GM19397 (cell line): ENCODE measurements at regions not wholly inside any gene's neighbourhood (a gene's known extent, or its start where the extent isn't known, plus 50 kb on each side); places are given as distances from the start of the nearest gene placed in this dataset.

Source experiments
- ATAC-seq: cut with Tn5 transposase; IDR thresholded peaks from one replicate; pipeline ENCODE4 v1.9.1; 2021; ENCODE audit warnings: mild to moderate bottlenecking, moderate library complexity; ENCODE audit not compliant: unreplicated experiment

DNA sequence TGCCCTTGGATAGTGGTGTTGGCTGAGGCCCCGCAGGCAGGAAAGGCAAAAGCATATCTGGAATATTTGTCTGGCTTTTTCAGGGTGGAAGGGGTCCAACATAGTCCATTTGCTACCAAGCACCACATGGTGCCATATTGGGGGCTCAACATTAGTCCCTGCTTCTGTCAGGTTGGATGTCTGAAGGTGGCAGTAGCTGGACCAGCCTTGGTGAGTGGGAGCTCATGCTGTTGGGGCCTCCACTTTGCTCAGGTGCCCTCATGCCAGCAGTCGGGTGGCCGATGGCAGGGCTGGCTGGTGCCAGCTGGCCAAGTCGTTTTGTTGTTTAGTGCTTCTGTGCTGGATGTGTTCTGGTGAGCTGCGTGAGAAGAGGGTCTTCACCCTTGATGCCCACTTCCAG lies 135.3 kb downstream of the PAPOLA start:
- ATAC-seq = no peak

DNA sequence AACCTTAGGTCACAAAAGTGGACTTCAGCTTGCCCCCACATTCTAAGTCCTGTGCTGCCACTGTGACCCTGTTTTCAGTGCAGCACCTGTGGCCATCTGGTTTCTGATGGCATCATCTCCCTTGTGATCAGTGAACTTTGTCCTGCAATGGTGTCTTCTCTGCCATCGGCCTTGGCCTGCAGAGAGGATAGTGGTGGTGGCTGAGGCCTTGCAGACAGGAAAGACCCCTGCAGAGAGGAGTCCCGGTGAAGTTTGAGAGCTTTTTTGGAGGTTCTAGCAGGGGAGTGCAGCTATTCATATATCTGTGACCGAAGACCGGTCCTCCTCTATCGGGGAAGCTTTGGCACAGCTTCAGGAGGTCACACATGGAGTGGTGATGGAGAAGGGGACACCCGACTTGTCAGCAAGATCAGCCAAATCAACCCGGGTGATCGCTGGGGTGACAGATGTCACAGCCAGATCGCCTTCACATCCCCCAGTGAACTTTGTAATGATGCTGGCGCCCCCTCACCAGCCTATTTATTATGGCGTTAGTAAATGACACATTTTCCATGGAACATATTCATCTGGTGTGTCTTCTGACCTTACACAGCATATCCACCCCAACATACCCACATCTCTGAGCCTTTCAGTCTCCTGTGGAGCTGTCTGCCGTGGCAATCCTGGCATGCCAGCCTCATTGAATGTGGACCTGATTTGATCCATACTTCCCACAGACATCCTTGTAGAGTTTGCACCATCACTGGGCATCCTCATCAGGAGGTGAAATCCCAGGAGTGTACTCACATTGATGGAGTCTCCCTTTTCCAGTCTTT lies 136.1 kb downstream of the PAPOLA start:
- ATAC-seq = no peak

DNA sequence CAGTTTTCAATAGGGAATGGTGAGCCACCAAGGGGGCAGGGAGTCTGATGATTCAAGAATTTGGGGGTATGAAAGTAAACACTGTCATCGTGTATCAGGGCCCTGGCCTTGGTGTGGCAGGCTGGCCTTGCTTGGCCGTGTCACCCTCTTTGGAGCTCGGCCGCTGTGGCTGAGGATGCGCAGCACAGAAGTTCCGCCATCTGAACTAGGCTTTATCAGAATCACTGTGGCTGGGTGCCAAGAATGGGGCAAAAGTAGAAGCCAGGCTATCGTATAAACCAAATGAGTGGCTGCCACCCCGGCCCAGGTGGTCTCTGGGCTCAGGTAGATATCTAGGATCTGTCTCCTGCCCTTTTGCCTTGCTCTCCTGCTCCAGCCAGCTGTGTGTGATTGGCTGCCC lies 137.4 kb downstream of the PAPOLA start:
- no peak for ATAC-seq

DNA sequence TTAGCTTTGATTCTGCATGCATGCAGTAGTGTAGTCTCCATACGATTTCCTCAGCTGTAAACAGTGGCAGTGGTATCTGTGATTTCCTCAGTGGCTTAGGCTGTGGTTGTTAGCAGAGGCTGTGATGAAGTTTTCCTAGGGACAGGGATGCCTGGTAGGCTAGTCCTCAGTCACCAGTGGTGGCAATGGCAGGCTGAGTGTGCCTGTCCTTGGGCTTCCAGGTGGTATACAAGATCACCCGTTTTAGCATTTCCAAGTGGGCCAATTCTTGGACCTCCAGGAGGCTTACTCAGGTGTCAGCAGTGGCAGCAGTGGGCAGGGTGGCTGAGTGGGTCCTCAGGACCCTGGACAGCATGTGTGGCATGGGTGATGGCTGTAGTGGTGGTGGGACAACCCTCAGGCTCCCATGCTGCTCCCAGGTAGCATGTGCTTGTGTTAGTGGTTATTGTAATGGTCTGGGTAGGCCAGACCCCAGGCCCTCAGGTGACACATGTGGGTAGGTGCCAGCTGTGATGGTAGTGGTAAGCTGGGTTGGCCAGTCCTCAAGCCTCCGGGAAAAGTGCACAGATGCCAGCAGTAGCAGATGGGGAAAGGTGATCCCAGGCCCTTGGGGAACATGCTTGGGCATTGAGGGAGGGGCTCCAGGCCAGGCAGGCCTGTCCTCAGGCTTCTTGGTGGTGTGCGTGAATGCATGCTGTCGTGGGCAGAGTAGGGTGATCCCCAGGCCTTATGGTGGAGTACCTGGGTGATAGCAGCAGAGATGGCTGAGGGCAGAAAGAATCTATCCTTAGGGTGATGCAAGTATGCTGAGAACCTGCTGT lies 146.5 kb downstream of the PAPOLA start:
- ATAC-seq = no peak

DNA sequence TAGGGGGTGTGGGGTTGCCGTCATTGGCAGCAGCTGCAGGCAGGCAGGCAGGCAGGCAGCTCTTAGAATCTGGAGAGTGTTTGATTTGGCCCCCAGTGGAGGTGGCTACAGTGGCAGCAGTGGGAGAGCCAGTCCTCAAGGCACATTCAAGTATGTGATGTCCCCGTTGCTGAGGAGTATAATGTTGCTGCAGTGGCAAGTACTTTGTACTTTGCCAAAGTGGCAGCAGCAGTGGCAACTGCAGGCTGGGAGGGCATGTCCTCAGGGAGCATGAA lies 147.1 kb downstream of the PAPOLA start:
- ATAC-seq = no peak

DNA sequence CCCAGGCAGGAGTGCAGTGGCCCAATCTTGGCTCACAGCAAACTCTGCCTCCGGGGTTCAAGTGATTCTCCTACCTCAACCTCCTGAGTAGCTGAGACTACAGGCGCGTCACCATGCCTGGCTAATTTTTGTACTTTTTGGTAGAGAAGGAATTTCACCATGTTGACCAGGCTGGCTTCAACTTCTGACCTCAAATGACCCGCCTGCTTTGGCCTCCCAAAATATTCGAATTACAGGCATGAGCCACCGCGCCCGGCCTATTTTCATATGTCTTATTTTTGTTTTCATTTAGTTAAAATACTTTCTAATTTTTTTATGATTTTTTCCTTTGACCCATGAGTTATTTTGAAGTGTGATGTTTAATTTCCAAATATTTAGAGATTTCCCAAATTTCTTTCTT lies 143.6 kb upstream of the VRK1 start:
- no peak for ATAC-seq

DNA sequence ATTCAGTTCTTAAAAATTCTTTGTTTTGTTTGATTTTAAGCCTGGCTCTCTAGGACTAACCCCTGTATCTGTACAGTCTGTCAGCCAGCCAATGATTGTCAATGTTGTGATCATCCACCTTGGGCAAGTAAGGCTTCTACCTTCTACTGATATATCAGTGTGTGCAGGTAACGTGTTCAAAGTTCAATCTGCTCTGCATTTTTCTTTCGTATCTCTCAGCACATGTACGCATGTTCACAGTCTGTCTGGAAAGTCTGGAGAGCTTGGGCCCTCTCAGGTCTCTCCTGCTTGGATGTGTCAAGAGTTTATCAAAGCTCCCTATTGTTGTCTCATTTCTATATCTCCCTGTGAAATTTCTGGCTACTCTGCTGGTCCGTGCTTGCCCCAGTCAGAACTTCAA lies 138.6 kb upstream of the VRK1 start:
- ATAC-seq = no peak

DNA sequence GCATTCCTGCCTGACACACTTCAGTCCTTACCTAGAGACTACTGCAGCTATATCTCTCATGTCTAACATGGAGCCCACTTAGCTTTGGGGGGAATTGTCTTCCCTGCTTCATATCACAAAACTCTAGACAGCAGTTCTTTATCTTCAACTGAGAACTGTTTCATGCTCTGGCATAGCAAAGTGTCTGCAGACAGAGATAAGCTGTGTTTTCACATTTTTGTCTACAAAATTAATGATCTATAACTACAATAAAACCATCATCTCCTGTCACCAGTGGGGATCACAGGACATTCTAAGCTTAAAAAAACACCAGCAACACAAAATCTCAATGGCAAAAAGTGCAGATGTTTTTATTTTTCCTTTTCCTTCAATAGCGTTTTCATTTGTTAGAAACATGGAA lies 137.1 kb upstream of the VRK1 start:
- no peak for ATAC-seq

DNA sequence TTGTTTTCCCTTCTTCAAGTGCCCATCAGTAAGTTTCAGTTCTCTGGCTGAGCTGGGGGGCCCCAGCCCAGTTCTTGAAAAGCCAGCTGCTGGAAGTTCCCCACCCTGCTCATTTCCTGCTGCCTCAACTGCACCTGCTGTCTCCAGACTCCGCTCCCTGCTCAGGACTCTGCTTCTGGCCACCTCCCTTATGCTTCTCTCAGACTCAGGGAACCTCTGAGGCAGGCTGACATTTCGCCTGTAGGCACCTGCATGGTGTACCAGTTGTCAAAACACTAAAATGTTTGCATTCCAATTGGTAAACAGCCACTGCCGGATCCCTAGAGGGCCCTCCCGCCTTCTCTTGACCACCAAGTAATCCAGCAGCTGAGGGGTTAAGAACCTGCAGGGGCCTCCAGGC lies 136.5 kb upstream of the VRK1 start:
- ATAC-seq = no peak

DNA sequence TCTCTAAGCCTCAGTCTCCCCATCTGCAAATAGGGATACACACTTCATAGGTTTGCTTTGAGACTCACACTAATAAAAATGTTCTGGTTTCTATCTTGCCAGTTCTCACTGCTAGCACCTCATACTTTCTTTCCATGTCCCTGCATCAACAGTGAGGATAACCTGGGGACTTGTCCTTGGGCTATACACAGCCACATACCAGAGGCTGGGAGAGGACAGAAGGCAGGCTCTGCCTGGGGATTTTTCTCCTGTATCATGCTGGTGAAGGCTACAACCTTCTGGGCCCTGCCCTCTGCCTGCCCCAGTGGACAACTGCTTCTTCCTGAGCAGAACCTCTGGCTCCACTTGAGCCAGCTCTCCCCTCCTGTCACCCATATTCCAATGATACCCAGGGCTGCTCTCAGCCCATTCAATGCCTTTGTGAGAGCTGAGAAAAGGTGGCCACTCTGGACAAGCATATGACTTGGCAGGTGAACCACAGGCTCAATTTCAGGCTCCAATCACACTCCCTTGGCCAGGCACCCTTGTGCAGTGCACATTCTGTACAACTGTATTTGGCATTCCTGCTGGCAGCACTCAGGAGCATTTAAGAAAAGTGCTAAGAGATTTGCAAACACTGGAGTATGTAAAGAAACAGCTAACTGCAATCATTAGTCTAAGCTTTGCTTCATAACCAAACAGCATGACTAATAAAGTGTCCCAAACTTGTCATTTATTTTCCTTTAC lies 135.8 kb upstream of the VRK1 start:
- no peak for ATAC-seq

DNA sequence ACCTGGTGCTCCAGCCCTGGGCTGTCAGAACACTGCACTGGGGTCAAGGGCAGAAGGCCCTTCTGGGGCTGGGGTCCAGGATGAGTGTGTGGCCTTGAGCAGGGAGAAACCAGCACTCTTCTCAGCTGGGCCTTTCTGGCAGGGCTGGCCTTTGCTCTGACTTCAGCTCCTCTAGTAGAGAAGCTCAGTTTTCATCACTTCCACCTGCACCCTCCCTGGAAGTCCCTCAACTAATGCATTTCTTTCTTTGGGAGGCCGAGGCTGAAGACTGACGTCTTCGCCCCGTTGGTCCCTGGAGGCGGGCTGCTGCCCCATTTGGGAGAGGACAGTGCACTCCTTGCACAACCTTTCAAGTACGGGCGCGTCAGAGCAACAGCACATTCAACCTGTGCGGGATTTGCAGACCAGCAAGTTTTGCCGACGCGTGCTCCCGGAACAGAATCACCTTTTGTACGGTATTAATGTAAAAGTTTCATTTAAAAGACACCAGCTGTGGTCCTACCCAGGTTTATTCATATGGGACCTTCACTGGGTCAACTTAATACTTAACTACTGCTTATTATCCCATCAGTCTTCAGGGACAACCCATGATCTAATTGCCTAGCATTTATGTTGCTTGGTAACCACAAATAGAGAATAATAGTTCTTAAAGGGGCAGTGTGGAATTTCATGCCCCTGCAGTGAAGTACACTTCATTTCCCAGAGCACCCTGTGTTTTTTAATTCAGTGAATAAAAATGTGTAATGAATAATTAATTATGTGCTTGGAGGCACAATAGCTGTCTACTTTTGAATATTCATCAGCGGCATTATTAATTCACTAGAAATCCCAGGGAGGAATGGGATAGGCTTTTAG lies 134.8 kb upstream of the VRK1 start:
- no peak for ATAC-seq

DNA sequence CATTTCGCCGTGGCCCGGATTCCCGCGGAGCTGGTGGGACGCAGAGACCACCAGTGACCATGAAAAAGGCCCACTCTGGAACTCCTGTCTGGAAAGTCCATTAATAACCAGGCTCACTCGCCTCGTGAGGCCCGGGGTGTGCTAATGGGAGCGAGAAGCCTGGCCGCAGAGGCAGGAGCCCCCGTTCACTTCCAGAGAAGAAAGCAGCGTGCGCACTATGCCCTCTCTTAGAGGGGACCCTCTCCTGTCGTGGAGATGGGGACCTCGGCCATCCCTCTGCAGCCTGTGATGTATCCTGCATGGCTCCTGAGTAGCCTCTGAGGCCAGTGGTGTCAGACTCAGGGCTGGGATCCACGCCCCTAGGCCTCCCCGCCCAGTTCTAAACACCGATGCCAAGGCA lies 134.1 kb upstream of the VRK1 start:
- no peak for ATAC-seq

DNA sequence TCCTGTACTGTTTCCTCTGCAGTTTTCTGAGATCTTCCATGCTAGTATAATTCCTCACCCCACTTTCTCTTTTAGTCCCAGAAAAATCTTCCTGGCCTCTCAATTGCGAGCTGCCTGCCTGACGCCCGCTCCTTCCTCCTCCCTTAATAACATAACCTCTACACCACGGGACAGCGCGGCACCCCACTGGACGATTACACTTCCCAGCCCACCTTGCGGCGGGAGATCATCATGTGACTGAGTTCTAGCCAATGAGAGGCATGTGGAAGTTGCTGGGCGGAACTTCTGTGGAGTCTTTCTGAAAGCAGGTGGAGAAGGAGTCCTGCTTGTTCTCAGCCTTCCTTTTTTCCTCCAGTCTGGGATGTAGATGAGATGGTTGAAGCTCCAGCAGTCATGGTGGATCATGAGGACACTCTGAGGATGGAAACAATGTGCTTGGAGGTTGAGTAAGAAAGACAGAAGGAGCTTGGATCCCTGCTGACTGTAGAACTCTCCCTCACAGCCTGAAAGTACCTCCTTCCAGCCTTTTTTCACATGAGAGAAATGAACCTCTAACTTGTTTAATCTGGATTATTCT lies 133.6 kb upstream of the VRK1 start:
- no peak for ATAC-seq

DNA sequence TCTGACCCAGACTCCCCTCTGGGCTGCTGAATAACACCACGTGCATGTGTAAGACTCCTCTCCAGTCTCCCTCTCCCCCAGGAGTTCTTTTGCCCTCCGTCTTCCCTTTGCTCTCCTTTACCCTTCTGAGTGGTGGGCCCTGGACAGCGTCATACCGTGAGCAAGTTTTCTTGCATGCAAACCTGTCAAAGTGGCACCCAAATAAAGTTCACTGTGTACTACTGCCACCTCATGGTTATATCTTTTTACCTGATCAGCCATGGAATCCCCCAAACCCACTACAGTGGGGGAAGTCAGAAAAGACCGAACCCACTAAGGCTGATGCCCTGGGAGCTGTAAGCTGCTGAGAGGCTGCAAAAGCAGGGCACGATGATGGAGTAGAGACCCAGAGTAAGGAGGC lies 131.1 kb upstream of the VRK1 start:
- no peak for ATAC-seq

DNA sequence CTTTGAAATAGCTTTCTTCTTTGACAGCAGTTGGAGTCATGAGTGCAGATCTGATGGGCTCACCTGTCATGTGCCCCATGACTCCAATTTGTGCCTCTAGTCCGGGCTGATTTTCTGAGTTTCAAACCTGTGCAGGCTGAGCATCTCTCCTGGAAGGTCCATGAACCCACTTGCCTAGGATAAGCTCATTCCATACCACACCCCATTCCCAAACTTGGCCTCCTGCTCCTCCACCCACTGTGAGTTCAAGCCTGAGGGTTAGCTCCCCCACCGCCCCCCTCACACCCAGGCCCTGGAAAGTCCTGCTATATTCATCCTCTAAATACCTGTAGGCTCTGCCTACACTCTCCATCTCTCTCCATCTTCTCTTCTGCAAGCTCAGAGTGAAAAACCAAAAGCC lies 126.8 kb upstream of the VRK1 start:
- no peak for ATAC-seq

DNA sequence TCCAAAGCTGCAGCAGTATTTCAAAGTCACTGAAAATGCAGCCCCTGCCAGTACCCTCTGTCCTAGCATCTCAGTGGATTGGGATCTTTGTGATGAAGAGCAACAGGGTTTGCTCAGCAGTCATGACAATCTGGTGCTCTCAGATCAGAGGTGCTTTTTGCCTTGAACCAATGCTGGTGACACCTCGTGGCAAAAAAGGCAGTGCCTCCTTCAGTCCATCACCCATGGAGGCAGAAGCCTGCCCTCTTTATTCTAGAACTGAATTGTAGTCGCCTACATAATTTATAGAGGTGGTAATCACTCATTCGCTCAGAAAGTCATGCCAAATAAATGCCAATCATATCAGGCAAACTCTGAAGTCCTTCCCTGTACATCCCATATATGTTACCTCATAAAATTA lies 126.0 kb upstream of the VRK1 start:
- ATAC-seq = no peak

DNA sequence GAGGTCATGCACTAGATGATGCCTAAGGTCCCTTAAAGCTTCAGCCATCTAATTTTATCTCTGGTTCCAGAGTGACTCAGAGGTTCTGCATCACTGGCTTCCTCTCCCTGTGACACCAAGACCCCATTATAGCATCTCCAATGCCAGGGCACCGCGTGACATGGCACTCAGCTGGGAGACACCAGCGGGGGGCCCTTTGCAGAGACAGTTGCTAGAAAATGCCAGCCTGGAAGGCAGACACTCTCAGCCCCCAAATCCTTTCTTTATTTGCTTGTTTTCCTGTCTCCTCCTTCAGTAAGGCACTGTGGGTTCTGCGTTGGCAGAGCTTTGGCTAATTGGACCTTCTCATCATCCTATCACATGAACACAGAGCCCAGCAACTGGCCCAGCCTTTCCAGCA lies 123.5 kb upstream of the VRK1 start:
- no peak for ATAC-seq

DNA sequence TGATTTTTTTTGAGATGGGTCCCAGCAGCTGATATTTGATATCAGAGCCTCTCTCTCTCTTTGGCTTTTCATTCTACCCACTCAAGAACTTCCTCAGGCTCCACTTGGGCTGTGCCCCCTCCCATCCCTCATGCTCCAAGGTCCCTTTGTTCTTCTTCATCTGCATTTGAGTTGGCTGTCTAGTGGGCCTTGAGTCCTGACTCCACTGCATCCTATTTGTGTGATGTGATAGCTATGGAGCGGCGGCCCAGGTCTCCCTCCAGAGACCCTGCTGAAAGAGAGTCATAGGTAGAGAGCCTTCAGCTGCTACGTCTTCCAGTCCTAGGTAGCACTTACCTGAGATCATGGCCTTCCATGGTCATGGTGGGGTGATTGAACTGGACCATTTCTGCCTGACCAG lies 123.1 kb upstream of the VRK1 start:
- no peak for ATAC-seq

DNA sequence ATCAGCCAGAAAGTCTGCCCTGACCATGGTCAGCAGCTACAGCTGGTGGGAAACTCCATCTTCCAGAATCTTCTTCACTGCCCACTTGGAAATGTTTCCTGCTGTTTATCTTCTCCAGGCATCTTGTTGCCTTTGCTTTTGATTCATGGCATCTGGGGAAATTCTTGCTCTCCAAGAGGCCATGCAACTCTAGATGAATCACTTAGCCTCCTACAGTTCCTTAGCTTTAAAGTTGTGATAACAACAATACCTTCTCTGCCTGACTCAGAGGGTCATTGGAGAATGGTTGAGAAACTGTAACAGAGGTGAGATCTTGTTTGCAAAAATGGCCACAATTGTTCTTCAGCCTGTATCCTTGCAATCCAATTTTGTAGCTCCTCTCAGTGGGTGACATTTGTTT lies 121.0 kb upstream of the VRK1 start:
- no peak for ATAC-seq

DNA sequence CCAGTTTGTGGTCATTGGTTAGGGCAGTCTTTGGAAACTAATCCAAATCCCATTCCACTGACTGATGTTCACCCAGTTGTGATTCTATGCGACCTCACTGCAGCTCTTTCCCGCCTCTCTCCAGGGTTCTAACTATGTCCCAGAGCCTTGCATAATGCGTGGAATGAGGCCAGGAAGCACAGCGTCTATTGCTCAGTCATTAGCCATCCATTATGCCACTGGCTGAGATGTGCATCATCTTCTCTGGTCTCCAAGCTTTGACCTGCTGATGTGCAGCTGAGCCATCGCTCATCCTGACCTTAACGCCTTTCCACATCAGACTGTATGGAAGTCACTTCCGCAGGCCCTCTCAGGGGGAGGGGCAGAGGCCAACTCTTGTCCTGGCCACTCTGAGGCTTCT lies 115.4 kb upstream of the VRK1 start:
- ATAC-seq = no peak

DNA sequence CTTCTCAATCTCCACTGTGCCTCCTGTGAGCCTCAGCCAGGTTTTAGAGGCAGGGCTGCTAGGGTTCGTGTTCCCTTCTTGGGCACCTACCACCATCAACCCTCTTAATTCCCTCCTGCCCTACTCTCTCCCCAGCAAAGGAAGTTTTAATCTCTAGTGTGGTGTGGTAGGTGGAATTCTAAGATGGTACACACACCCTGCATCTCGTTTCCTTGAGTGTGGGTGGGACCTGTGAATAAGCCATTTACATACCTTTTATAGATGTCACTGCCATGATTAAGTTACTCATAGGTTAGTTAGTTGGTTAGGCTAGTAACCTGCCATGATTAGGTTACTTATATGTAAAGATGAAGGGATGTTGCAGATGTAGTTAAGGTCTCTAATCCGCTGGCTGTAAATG lies 114.8 kb upstream of the VRK1 start:
- ATAC-seq = no peak
